NCI-H2196 (cell line): ENCODE measurements at regions not wholly inside any gene's neighbourhood (a gene's known extent, or its start where the extent isn't known, plus 50 kb on each side); places are given as distances from the start of the nearest gene placed in this dataset.
"Not testable (repeated sequence)": the region's sequence is repeated elsewhere in the genome, so short reads cannot be mapped to it uniquely, and the experiment has no call there.

Experiments used
- DNase-seq: peaks from one replicate; lab custom pipeline; 2025; ENCODE audit not compliant: unreplicated experiment; lab: John Stamatoyannopoulos, UW

- no peak for DNase-seq
Observed at GRCh38 chr10:22158426-22158825, 59.4 kb downstream of the EBLN1 start.

GRCh38 chr10:22156750-22157149 is 61.1 kb downstream of the EBLN1 start:
- no peak for DNase-seq

- DNase-seq: no peak
Observed at GRCh38 chr10:22152403-22152802, 65.4 kb downstream of the EBLN1 start.

- no peak for DNase-seq
Observed at GRCh38 chr10:22150842-22151241, 67.0 kb downstream of the EBLN1 start.

GRCh38 chr10:22148961-22149360 is 68.9 kb downstream of the EBLN1 start:
- no peak for DNase-seq

- not testable (repeated sequence) for DNase-seq
Observed at GRCh38 chr10:22145873-22146272, 71.9 kb downstream of the EBLN1 start.

- DNase-seq: no peak
Observed at GRCh38 chr10:22137542-22137941, 80.3 kb downstream of the EBLN1 start.

- no peak for DNase-seq
Observed at GRCh38 chr10:22135591-22135990, 82.2 kb downstream of the EBLN1 start.

GRCh38 chr10:22133749-22134624 is 83.8 kb downstream of the EBLN1 start:
- DNase-seq: no peak

- DNase-seq: not testable (repeated sequence)
Observed at GRCh38 chr10:22130824-22131223, 87.0 kb downstream of the EBLN1 start.

- DNase-seq: not testable (repeated sequence)
Observed at GRCh38 chr10:22129612-22130011, 88.2 kb downstream of the EBLN1 start.

- DNase-seq: not testable (repeated sequence)
Observed at GRCh38 chr10:22121181-22121580, 96.6 kb downstream of the EBLN1 start.

- not testable (repeated sequence) for DNase-seq
Observed at GRCh38 chr10:22120072-22120471, 97.7 kb downstream of the EBLN1 start.

GRCh38 chr10:22119575-22119974 is 98.2 kb downstream of the EBLN1 start:
- DNase-seq: not testable (repeated sequence)

- no peak for DNase-seq
Observed at GRCh38 chr10:22111705-22112104, 106.1 kb downstream of the EBLN1 start.

- no peak for DNase-seq
Observed at GRCh38 chr10:22111260-22111659, 106.6 kb downstream of the EBLN1 start.

- DNase-seq: no peak
Observed at GRCh38 chr10:22110761-22111160, 107.1 kb downstream of the EBLN1 start.

- DNase-seq: no peak
Observed at GRCh38 chr10:22105270-22105669, 101.7 kb upstream of the DNAJC1 start.

- DNase-seq: no peak
Observed at GRCh38 chr10:22103701-22104470, 100.4 kb upstream of the DNAJC1 start.

- DNase-seq: no peak
Observed at GRCh38 chr10:22097696-22098095, 94.2 kb upstream of the DNAJC1 start.

GRCh38 chr10:22091260-22091659 is 87.7 kb upstream of the DNAJC1 start:
- not testable (repeated sequence) for DNase-seq

GRCh38 chr10:22087402-22087738 is 83.8 kb upstream of the DNAJC1 start:
- DNase-seq: no peak
